A549 (cell line): ENCODE measurements at regions not wholly inside any gene's neighbourhood (a gene's known extent, or its start where the extent isn't known, plus 50 kb on each side); places are given as distances from the start of the nearest gene placed in this dataset.

Experiments used
- FOXS1 ChIP-seq: fragments of 250-450 bp; sonication (Bioruptor Pico); IDR thresholded peaks from 2 replicates; pipeline ENCODE4 v1.5.0; 2020; ENCODE audit warnings: mild to moderate bottlenecking, moderate library complexity
- RAD21 ChIP-seq, 2 experiments: fragments of >200 bp in 1 of 2; sonication (Bioruptor Twin) in 1 of 2; formaldehyde crosslinking in 1 of 2; IDR thresholded peaks in 1 of 2; conservative IDR thresholded peaks in 1 of 2; 2 replicates in 1 of 2; 3 replicates in 1 of 2; pipeline ENCODE4 v1.6.1; 2012 to 2018; ENCODE audit warnings: inconsistent platforms in 1 of 2
- ZNF302 ChIP-seq: fragments of 250-450 bp; sonication (Bioruptor Pico); IDR thresholded peaks from 2 replicates; pipeline ENCODE4 v1.9.0; 2021; ENCODE audit warnings: inconsistent platforms, mild to moderate bottlenecking, moderate library complexity

DNA sequence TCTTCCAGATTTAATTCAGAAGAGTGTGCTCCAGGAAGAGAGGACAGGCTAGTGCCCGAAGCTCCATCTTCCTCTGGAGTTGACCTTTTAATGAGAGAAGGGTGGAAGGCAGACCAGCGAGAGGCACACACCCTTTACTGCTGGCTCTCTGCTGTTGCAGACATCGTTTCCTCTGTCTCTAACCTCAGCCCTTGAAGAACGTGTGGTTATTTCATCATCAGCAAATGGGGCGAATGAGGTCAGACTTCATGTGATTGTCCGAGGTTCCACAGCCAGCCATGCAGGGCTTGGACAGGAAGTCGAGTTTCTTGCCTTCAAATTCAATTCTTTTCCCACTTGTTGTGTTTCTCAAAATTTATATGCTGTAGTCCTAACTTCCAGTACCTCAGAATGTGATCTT lies 155.2 kb upstream of the MSX1 start:
- TF ChIP-seq RAD21 (conservative IDR thresholded peaks at IDR 0.05 in 1 of 2, IDR thresholded peaks at IDR 0.05 in 1 of 2) (no peak), FOXS1 (CRISPR knock-in tag) (no peak), ZNF302 (CRISPR knock-in tag) (no peak)
